HFF-Myc (cell line): ENCODE measurements at regions not wholly inside any gene's neighbourhood (a gene's known extent, or its start where the extent isn't known, plus 50 kb on each side); places are given as distances from the start of the nearest gene placed in this dataset.
A peak's percentile ranks its signal among the peaks of the same experiment; 100 is the strongest.

Experiments
- DNase-seq: peaks from one replicate; pipeline ENCODE4 v3.0.0-alpha.2; 2011; ENCODE audit warnings: low read depth; ENCODE audit errors: extremely low read depth
- H3K4me3 ChIP-seq: replicated peaks from 2 replicates; pipeline ENCODE4 v1.5.1; 2011; ENCODE audit warnings: low read depth, mild to moderate bottlenecking, control low read depth, low read length
- TF ChIP-seq, protein P1 (sequence below): IDR thresholded peaks from 2 replicates; pipeline ENCODE4 v1.5.1; 2012; ENCODE audit warnings: mild to moderate bottlenecking, low read depth, low read length, control low read depth; ENCODE audit errors: missing control alignments

DNA sequence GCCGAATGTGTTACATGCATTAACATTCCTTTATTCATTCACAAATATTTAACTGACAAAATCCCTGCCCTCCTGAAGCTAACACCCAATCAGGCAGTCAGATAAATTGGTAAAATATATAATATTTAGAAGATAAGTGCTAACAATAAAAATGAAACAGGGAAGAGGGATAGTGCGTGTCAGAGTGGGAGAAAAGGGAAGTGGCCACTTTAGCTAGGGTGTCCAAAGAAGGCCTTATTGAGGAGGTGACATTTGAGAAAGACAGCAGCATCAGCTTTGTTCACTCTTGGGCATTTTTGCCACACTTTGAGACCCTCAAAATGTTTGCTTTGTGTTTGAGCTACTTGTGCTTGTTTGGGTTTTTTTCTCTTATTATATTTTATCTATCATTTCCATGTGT is 317.8 kb downstream of the SNX13 start:
- no peak for DNase-seq
- TF ChIP-seq, protein P1, sequence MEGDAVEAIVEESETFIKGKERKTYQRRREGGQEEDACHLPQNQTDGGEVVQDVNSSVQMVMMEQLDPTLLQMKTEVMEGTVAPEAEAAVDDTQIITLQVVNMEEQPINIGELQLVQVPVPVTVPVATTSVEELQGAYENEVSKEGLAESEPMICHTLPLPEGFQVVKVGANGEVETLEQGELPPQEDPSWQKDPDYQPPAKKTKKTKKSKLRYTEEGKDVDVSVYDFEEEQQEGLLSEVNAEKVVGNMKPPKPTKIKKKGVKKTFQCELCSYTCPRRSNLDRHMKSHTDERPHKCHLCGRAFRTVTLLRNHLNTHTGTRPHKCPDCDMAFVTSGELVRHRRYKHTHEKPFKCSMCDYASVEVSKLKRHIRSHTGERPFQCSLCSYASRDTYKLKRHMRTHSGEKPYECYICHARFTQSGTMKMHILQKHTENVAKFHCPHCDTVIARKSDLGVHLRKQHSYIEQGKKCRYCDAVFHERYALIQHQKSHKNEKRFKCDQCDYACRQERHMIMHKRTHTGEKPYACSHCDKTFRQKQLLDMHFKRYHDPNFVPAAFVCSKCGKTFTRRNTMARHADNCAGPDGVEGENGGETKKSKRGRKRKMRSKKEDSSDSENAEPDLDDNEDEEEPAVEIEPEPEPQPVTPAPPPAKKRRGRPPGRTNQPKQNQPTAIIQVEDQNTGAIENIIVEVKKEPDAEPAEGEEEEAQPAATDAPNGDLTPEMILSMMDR = no peak
- no peak overlapping the region for H3K4me3 ChIP-seq

DNA sequence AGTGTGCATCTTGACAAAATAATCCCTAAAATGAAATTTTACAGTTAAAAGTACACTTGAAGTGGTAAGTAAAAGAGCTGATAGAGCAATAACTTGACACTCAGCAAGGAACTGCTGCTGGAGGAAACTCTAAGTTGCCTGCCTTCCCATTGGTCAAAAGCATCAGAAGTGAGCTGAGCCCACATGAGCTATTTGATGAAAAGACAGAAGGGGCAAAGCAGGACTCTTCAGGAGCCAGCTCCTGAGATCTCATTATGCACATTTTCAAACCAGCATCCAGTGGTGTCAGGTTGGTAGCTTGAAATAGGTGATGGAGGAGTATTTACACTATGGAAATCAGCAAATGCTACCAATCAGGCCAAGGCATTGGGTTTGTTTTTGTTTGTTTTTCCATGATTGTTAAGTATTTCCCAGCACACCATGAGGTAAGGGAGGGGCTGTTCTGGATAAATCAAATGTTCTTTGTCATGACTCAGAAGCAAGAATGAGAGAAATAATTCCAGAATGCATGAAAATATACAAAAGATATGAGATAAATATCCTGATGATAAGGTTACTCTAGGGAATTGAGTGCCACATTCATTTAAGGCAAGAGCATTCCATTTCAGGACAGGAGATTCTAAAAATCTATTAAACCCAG is 316.6 kb downstream of the SNX13 start:
- H3K4me3 ChIP-seq = no peak overlapping the region
- DNase-seq = no peak
- TF ChIP-seq, protein P1 = no peak

DNA sequence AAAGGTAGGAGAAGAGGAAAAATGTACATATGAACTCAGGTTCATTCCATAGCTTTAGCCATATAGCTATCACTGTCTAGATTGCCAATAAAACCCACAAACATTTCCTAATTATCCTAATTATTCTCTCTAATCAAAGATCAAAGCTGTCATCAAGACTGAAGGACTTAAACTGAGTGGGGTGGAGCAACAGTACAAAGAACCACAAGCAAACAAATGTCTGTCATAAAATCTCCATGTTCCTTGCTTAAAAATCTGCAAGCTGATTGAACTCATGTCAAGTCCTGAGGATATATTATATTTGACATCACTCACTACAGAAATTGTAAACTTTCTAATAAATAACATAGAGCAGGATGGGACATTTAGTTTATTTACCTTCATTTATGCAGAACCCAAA is 315.9 kb downstream of the SNX13 start:
- no peak for DNase-seq
- H3K4me3 ChIP-seq = no peak overlapping the region
- TF ChIP-seq, protein P1 = no peak

DNA sequence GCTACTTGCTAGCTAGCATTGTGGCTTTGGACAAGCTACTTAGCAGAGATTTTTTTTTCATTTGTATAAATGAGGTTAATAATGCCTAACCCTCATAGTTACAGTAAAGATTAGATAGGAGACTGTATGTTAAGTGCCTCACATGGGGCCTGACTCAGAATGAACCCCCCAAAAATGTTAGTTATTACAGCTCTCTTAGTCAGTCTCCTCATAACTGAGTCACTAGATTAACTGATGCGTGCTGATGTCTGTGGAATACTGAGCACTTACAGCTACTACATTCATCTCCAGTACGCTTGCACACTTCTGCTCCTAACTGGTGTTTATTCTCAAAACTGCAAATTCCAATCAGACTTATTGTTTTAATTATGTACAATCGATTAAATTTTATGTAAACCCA is 315.3 kb downstream of the SNX13 start:
- no peak overlapping the region for H3K4me3 ChIP-seq
- DNase-seq = peak; percentile 46
- TF ChIP-seq, protein P1 = no peak

DNA sequence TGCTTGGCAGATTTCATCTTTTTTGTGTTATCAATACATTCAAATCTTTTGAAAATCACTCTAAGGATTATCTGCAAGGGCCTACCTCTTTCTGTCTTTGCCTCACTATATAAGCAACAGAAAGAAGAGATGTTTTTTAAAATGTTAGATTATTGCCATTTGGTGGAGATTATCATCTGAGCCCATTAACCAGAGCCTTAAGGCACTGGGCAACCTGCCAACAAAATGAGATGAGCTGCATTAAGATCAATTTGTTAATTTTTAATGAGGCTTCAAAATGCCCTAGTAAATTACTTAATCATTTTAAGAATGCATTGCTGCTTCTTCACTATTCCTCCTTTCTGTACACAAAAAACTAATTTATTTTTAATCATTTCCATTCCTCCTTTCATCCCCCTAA is 314.1 kb downstream of the SNX13 start:
- TF ChIP-seq, protein P1 = no peak
- DNase-seq = no peak
- no peak overlapping the region for H3K4me3 ChIP-seq

DNA sequence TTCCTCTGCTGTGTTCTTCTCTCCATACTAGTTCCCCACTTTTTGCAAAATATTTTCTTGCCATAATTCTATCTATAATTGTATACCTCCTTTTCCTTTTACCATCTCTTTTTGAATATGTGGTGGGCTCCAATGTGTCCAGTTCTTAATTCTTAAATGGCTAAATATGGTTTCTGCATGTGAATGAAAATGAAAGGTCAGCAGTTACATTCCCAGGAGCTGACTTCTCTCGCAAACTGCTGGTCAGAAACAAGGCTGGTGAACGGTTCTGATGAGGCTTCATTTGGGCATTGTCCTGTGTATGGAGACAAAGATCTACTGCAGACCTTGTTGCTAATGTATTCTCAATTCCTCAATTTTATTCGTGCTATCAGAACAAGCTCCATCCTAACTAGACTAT is 309.2 kb downstream of the SNX13 start:
- no peak for DNase-seq
- no peak overlapping the region for H3K4me3 ChIP-seq
- TF ChIP-seq, protein P1 = no peak

DNA sequence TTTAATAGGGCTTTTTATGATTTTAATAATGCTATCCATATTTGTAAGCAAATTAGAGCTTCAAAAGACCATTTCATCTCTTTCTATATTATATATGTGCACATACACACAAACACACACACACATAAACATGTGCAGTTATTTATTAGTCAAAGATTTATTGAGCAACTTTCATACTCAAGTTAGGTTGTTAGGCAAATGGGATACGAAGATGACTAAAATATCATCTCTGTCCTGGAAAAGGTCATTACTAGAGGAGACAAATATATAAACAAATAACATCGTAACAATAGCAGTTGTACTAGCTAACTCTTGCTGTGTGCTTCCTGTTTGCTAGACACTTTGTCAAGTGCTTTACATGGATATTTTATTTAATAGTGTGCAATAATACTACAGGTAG is 307.9 kb downstream of the SNX13 start:
- TF ChIP-seq, protein P1 = no peak
- no peak for DNase-seq
- no peak overlapping the region for H3K4me3 ChIP-seq
